ENCODE measurements at regions not wholly inside any gene's neighbourhood (a gene's known extent, or its start where the extent isn't known, plus 50 kb on each side); places are given as distances from the start of the nearest gene placed in this dataset.
"Not testable (repeated sequence)": the region's sequence is repeated elsewhere in the genome, so short reads cannot be mapped to it uniquely, and the experiment has no call there.

GRCh38 chr18:73671480-73671879 lies 476.2 kb downstream of the FBXO15 start:
- not testable (repeated sequence) for DNase-seq

GRCh38 chr18:73670524-73670923 lies 477.1 kb downstream of the FBXO15 start:
- no peak for DNase-seq

GRCh38 chr18:73670039-73670438 lies 477.6 kb downstream of the FBXO15 start:
- DNase-seq: no peak

- no peak for DNase-seq
Measured at GRCh38 chr18:73669297-73669696, 478.3 kb downstream of the FBXO15 start.

GRCh38 chr18:73668051-73668450 lies 479.6 kb downstream of the FBXO15 start:
- DNase-seq: no peak

- no peak for DNase-seq
Measured at GRCh38 chr18:73666772-73667171, 480.9 kb downstream of the FBXO15 start.

- no peak for DNase-seq
Measured at GRCh38 chr18:73664896-73665295, 482.7 kb downstream of the FBXO15 start.

GRCh38 chr18:73663581-73663980 lies 484.1 kb downstream of the FBXO15 start:
- no peak for DNase-seq

- DNase-seq: no peak
Measured at GRCh38 chr18:73662421-73662820, 485.2 kb downstream of the FBXO15 start.

GRCh38 chr18:73660931-73661856 lies 486.4 kb downstream of the FBXO15 start:
- DNase-seq: no peak

- no peak for DNase-seq
Measured at GRCh38 chr18:73656691-73657090, 490.9 kb downstream of the FBXO15 start.

GRCh38 chr18:73653827-73654226 lies 493.8 kb downstream of the FBXO15 start:
- DNase-seq: no peak

- DNase-seq: no peak
Measured at GRCh38 chr18:73653251-73653650, 494.4 kb downstream of the FBXO15 start.

GRCh38 chr18:73647391-73647790 lies 500.2 kb downstream of the FBXO15 start:
- no peak for DNase-seq

- DNase-seq: no peak
Measured at GRCh38 chr18:73646772-73647171, 500.9 kb downstream of the FBXO15 start.

- DNase-seq: no peak
Measured at GRCh38 chr18:73646196-73646595, 501.4 kb downstream of the FBXO15 start.

- DNase-seq: no peak
Measured at GRCh38 chr18:73645160-73645715, 502.4 kb downstream of the FBXO15 start.

- no peak for DNase-seq
Measured at GRCh38 chr18:73639788-73640187, 507.8 kb downstream of the FBXO15 start.

- no peak for DNase-seq
Measured at GRCh38 chr18:73638709-73639108, 508.9 kb downstream of the FBXO15 start.

- DNase-seq: no peak
Measured at GRCh38 chr18:73636355-73636754, 511.3 kb downstream of the FBXO15 start.

GRCh38 chr18:73626859-73627258 lies 520.8 kb downstream of the FBXO15 start:
- DNase-seq: no peak

GRCh38 chr18:73626221-73626620 lies 521.4 kb downstream of the FBXO15 start:
- no peak for DNase-seq

- no peak for DNase-seq
Measured at GRCh38 chr18:73621091-73621490, 526.5 kb downstream of the FBXO15 start.

GRCh38 chr18:73617981-73618380 lies 529.7 kb downstream of the FBXO15 start:
- DNase-seq: no peak

GRCh38 chr18:73615506-73615905 lies 532.1 kb downstream of the FBXO15 start:
- DNase-seq: no peak
